ENCODE measurements at regions not wholly inside any gene's neighbourhood (a gene's known extent, or its start where the extent isn't known, plus 50 kb on each side); places are given as distances from the start of the nearest gene placed in this dataset.
A peak's percentile ranks its signal among the peaks of the same experiment; 100 is the strongest.
"Not testable (repeated sequence)": the region's sequence is repeated elsewhere in the genome, so short reads cannot be mapped to it uniquely, and the experiment has no call there.

DNA sequence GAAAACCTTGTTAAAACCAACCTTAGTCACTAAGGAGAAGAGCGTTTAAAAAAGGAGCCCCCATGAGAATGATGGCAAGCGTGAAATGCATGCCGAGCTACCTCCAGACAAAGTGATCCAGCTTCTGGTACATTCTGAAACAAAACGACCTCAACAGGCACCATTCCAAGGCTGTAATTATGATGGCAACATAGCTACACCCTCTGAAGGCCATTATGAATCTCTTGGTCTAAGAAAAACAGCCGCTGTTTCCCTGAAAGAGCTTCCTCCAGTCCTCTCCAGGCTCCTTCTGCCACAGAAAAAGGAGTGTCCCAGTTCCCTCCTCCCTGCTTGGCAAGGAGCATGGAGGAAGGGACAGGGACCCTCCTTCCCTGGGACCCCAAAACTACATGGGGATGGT lies 50.0 kb upstream of the ABLIM1 start:
- DNase-seq, result no peak
- ATAC-seq, result no peak
- intact Hi-C loops (cut with DNase I), result loop anchor here in 1 of 2 donors (5.0 kb wide), 1 partner anchor 74 kb away; no protein-coding TSS in a partner anchor

DNA sequence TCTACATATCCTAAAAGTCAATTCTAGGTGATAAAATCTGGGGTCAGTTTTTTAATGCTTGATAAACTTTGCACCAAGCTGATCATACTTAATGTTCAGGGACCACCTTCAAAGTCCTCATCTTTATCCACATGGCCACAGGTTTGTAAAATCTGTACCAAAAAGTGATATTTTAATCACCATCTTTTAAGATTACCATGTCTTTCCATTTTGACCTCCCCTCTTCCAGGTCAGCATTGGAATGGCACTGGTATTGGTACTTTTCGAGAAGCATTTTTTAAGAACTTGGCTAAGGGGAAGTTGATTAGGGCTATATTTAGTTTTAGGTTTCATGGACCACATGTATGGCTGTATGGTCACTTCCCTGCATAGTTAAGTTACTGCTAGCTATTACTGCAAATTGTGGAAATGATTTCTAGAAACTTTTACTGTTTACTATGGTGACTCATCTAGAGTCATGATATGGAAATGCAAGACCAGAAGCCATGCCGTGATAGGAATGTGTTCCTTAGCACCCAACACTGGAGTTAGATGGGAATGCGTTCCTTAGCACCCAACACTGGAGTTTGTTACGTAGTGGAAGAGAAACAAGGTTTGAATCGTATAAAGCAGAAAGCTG lies 50.8 kb upstream of the ABLIM1 start:
- no peak for DNase-seq
- intact Hi-C loops (cut with DNase I), result loop anchor here in 1 of 2 donors (5.0 kb wide), 1 partner anchor 73 kb away; no protein-coding TSS in a partner anchor
- ATAC-seq, result no peak

GRCh38 chr10:114709984-114710383 lies 51.9 kb upstream of the ABLIM1 start:
- DNase-seq, result no peak
- intact Hi-C loops (cut with DNase I), result loop anchor here (5.0 to 10.0 kb wide), 2 partner anchors 72 to 75 kb away; no protein-coding TSS in a partner anchor
- ATAC-seq, result no peak

GRCh38 chr10:114711176-114711868 lies 53.2 kb upstream of the ABLIM1 start:
- intact Hi-C loops (cut with DNase I), result loop anchor here in 1 of 2 donors (10.0 kb wide), 1 partner anchor 73 kb away; no protein-coding TSS in a partner anchor
- ATAC-seq, result no peak

DNA sequence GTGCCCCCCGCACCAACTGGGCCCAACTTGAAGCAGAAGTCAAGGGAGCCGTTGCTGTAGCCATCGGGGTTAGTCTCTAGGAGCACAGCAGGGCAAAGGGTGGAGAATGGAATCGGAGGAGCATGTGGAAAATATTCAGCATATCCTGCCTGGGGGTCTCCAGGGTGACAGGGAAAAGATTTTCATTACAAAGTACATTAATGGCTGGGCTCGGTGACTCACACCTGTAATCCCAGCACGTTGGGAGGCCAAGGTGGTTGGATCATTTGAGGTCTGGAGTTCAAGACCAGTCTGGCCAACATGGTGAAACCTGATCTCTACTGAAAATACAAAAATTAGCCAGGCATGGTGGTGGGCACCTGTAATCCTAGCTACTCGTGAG lies 53.8 kb upstream of the ABLIM1 start:
- intact Hi-C loops (cut with DNase I), result loop anchor here in 1 of 2 donors (10.0 kb wide), 1 partner anchor 73 kb away; no protein-coding TSS in a partner anchor
- ATAC-seq, result no peak

More at GRCh38 chr10:114711176-114711868, 53.2 kb upstream of the ABLIM1 start:
- DNase-seq, result no peak

GRCh38 chr10:114713525-114714090 lies 55.5 kb upstream of the ABLIM1 start:
- no peak for ATAC-seq
- intact Hi-C loops (cut with DNase I), result loop anchor here in 1 of 2 donors (10.0 kb wide), 1 partner anchor 71 kb away; no protein-coding TSS in a partner anchor
- DNase-seq, result no peak

More for the DNA sequence above, 53.8 kb upstream of the ABLIM1 start:
- DNase-seq, result no peak

DNA sequence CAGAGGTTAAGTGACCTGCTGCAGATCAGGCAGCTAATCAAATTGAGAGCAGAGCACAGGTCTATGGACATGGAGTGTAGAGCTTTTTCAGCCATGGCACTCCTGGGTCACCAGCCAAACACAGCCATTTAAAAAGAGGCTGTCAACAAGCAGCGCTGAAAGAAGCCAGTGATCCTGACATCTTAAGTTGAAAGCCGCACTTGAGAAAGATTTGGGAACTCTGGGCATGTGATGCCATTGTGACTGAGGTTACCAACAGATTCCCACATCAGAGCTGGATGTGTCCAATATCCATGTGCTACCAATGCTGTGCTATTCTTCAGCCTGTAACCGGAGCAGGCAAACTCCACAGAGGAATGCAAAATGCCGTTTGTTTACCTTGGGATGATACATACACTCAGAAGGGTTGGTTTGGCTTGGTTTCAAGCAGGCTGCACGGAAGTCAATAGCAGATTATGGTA lies 56.2 kb upstream of the ABLIM1 start:
- intact Hi-C loops (cut with DNase I), result loop anchor here in 1 of 2 donors (10.0 kb wide), 1 partner anchor 70 kb away; no protein-coding TSS in a partner anchor
- peak; percentile 66 to 69 for ATAC-seq
- DNase-seq, result no peak

DNA sequence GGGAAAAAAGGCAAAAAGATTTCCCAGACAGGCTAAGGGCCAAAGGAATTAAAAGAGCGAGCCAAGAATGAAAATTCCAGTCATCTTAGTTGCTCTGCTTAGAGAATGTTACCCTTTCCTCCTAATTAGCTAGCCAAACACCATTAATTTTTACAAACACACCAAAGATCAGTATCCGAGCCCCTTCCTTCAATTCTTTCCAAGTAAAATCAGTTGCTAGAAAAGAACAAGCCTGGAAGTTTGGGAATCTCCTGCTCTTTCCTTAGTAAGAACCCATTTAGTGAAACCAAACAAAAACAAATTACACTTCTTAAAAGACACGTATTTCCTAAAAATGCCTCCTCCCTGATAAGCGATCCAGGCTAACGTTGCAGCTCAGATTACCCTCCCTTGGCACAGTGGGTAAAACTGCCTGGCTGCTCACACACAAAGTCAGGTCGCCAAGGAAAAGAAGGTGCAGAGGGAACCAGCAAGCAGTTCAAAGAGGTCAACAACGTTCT lies 57.1 kb upstream of the ABLIM1 start:
- ATAC-seq, result peak; percentile 39 to 69

GRCh38 chr10:114716811-114717404 lies 58.8 kb upstream of the ABLIM1 start:
- DNase-seq, result no peak
- peak in 1 of 2 donors; percentile 31 for ATAC-seq
- intact Hi-C loops (cut with DNase I), result loop anchor here in 1 of 2 donors (10.0 kb wide), 1 partner anchor 68 kb away; no protein-coding TSS in a partner anchor

More for the DNA sequence above, 57.1 kb upstream of the ABLIM1 start:
- DNase-seq, result peak; percentile 38
- intact Hi-C loops (cut with DNase I), result loop anchor here in 1 of 2 donors (10.0 kb wide), 1 partner anchor 70 kb away; no protein-coding TSS in a partner anchor

DNA sequence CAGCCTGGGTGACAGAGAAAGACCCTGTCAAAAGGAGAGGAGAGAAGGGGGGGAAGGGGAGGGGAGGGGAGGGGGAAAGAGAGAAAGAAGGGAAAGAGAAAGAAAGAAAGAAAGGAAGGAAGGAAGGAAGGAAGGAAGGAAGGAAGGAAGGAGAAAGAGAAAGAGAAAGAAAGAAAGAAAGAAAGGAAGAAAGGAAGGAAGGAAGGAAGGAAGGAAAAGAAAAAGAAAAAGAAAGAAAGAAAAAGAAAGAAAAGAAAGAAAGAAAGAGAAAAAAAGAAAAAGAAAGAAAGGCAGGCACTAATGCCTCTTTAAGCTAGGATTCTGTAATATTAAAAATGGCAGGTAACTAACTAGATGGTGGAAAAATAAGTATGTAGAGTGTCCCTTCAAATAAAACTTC lies 59.8 kb upstream of the ABLIM1 start:
- intact Hi-C loops (cut with DNase I), result loop anchor here in 1 of 2 donors (10.0 kb wide), 1 partner anchor 67 kb away; no protein-coding TSS in a partner anchor
- not testable (repeated sequence) for DNase-seq

DNA sequence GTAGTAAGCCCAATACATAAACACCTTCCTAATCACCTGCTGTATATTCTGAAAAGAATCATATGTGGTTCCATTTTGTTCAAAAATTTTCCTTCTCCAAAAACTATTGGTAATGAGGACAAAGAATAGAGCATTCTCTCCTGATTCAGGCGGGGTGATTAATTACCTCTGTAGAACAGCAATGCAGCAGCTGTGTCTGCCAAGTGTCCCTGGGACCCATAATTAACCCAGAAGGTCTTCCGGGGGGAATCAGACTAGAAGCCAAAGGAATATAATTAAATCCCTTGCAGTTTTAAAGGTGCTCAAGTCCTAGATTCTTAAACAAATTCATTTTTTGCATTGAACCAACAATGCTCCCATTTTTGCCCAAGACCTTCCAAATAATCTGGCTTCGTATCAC lies 60.3 kb upstream of the ABLIM1 start:
- ATAC-seq (no peak), DNase-seq (no peak)
- intact Hi-C loops (cut with DNase I), result loop anchor here in 1 of 2 donors (10.0 kb wide), 1 partner anchor 66 kb away; no protein-coding TSS in a partner anchor

More for the DNA sequence above, 59.8 kb upstream of the ABLIM1 start:
- not testable (repeated sequence) for ATAC-seq

DNA sequence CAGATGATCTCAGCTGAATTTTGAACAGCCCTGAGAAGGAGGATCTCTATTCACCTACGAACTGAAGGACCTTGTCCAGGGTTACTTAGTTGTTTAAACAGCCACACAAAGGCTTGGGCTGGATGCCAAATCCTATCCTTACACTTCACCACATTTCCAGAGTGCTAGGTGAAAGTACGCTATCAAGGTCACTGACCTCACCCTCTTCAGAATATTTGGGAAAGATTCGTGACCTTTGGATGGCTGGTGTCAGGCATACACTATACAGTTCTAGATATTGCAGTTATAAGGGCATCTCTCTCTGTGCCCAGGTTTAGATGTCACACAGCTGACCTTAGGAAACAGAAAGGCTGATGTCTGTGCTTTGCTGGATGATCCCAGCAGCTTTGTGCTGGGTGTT lies 61.2 kb upstream of the ABLIM1 start:
- peak; percentile 8 to 23 for ATAC-seq

GRCh38 chr10:114720023-114720422 lies 61.9 kb upstream of the ABLIM1 start:
- ATAC-seq; DNase-seq; intact Hi-C loops (cut with DNase I): not testable (repeated sequence)

More for the DNA sequence above, 61.2 kb upstream of the ABLIM1 start:
- intact Hi-C loops (cut with DNase I), result loop anchor here in 1 of 2 donors (10.0 kb wide), 1 partner anchor 65 kb away; no protein-coding TSS in a partner anchor
- peak; percentile 36 for DNase-seq

DNA sequence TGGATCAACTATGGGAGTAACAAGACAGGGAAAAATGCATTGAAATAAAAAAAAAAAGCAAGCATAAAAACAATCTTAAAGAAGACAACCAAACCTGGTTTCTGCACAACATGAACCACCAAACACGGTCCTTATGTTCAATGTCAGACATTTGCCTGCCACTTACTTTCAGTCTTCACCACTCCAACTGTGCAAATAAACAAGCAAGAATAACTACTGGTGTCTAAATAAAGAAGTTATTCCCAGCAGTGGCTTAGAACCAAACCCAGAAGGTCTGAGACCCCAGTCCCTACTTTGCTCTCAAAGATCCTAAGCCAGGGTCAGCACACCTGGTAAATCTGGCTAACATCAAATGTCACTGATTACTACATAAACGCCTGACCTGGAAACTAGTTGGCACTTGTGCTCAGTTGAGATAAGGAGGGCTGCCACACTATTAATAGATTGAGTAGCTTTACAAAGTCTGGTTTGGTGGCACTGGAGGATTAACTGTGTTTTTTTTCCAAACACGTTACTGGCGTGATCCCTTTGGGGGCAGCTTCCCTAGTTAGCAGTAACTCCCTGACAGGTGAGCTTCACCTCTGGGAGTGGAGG lies 62.7 kb upstream of the ABLIM1 start:
- DNase-seq (no peak), ATAC-seq (peak; percentile 63 to 73)
- intact Hi-C loops (cut with DNase I), result no loop called here

DNA sequence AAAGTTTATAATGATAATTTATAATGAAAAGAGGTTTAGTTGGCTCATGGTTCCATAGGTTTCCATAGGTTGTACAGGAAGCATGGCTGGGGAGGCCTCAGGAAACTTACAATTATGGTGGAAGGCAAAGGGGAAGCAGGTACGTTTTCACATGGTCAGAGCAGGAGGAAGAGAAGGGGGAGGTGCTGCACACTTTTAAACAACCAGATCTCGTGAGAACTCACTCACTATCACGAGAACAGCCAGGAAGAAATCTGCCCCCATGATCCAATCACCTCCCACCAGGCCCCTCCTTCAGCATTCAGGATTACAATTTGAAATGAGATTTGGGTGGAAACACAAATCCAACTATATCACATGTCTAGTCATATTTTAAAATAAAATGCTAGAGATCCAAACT lies 64.1 kb upstream of the ABLIM1 start:
- intact Hi-C loops (cut with DNase I); DNase-seq; ATAC-seq: not testable (repeated sequence)

DNA sequence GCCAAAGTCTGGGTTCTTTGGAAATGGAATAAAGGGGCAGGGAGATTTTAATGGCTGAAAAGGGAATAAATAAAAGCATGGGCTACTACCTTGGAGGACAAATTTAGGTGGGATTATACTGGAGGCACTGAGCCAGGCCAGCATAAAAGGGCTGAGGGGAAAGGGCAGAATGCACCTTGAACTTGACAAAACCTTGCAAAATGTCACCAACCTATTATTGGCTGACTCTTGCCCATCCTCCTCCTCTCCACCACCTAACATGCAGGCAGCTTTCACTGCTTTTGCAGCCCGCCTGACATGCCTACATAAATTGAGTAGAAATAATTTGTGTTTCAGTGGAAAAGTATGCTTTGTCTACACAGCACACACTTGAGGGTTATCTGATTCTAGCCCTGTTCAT lies 65.3 kb upstream of the ABLIM1 start:
- DNase-seq, result no peak
- ATAC-seq, result no peak
- intact Hi-C loops (cut with DNase I), result no loop called here

DNA sequence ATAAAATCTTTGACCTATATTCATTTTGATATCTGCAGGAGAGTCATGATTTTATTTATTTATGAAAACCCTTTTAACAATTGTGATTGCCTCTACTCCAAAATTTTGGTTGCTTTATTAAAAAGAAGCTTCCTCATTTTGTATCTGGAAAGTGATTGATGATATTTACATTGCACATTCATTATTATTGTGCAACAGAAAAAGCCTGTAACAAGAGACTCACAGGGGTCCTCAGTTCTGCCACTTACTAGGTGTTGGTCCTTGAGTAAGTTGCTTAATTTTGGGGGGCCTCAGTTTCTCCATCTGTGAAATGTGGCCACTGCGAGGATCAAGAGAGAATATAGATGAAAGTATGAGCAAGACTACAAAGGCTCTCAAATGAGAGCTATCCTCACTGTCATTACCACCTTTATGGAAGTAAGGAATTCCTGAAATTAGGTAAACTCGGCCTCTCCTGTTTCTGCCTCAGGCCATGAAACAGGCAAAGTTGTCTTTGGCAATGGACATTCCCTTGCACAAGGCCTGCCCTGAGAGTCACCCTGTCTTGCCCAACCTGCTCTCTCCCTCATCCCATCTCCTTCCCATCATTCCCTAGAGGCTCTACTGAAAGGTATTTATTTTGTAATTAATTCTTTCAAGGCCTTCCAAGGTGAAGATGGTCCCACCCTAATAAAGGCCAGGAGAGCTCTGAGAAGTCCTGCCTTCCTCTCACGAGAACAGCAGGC lies 66.1 kb upstream of the ABLIM1 start:
- ATAC-seq (peak; percentile 28 to 70), DNase-seq (no peak)
- intact Hi-C loops (cut with DNase I), result no loop called here
